NCI-H460 (cell line): ENCODE measurements at regions not wholly inside any gene's neighbourhood (a gene's known extent, or its start where the extent isn't known, plus 50 kb on each side); places are given as distances from the start of the nearest gene placed in this dataset.

ENCODE experiments used
- DNase-seq: peaks from one replicate; pipeline ENCODE4 v3.0.0-alpha.2; 2016; ENCODE audit warnings: low read depth; ENCODE audit errors: extremely low read depth

- DNase-seq, result no peak
These were observed 140.6 kb downstream of the URI1 start for GRCh38 chr19:30082611-30083010.

- DNase-seq, result no peak
These were observed 141.2 kb downstream of the URI1 start for GRCh38 chr19:30083125-30083681.

- no peak for DNase-seq
These were observed 141.7 kb downstream of the URI1 start for GRCh38 chr19:30083701-30084156.

- no peak for DNase-seq
These were observed 142.4 kb downstream of the URI1 start for GRCh38 chr19:30084390-30084819.

- DNase-seq, result no peak
These were observed 143.4 kb downstream of the URI1 start for GRCh38 chr19:30085394-30085793.

GRCh38 chr19:30086220-30086619, 144.2 kb downstream of the URI1 start:
- DNase-seq, result no peak

- DNase-seq, result no peak
These were observed 144.9 kb downstream of the URI1 start for GRCh38 chr19:30086916-30087315.

GRCh38 chr19:30087381-30088138, 145.5 kb downstream of the URI1 start:
- DNase-seq, result no peak

- no peak for DNase-seq
These were observed 146.5 kb downstream of the URI1 start for GRCh38 chr19:30088567-30088966.

- no peak for DNase-seq
These were observed 147.1 kb downstream of the URI1 start for GRCh38 chr19:30089086-30089665.

- DNase-seq, result no peak
These were observed 148.4 kb downstream of the URI1 start for GRCh38 chr19:30090476-30090875.

GRCh38 chr19:30090963-30091362, 148.9 kb downstream of the URI1 start:
- no peak for DNase-seq

GRCh38 chr19:30091456-30091855, 149.4 kb downstream of the URI1 start:
- no peak for DNase-seq

- no peak for DNase-seq
These were observed 149.8 kb downstream of the URI1 start for GRCh38 chr19:30091856-30092255.

- no peak for DNase-seq
These were observed 150.9 kb downstream of the URI1 start for GRCh38 chr19:30092721-30093569.

- no peak for DNase-seq
These were observed 152.1 kb downstream of the URI1 start for GRCh38 chr19:30093966-30094755.

GRCh38 chr19:30094756-30095140, 152.7 kb downstream of the URI1 start:
- no peak for DNase-seq

- DNase-seq, result no peak
These were observed 153.1 kb downstream of the URI1 start for GRCh38 chr19:30095171-30095570.

- no peak for DNase-seq
These were observed 154.7 kb downstream of the URI1 start for GRCh38 chr19:30096596-30097370.
